ENCODE measurements at regions not wholly inside any gene's neighbourhood (a gene's known extent, or its start where the extent isn't known, plus 50 kb on each side); places are given as distances from the start of the nearest gene placed in this dataset.

DNA sequence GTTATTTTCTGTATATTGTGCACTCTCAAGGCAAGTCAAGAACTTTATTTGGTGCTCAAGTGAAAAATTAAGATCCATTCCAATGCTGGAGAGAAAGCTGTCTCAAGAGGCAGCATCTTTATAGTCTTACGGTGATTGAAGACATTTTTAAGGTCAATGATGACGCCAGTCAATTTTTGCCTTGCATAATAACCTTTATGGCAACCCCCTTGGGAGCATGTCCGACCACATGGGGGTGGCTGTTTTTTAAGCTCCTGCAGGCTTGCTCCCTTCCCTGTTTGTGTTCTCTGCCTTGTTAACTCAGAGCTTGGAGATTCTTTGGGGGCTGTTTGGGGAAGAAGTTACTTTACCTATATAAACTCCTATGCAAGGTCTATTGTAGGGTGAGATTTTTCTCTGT, 109.6 kb upstream of the FERMT1 start:
- Mint-ChIP-seq H3K36me3 (no peaks in the 10 kb centered on the region), H3K4me3 (no peak overlapping the region), H3K4me1 (no peaks in the 10 kb centered on the region), H3K27ac (no peak overlapping the region), H3K9me3 (no peaks in the 10 kb centered on the region), H3K27me3 (ENCODE audit: low read depth) (peaks cover 28% of the 10 kb centered on the region)
- DNase-seq (ENCODE audit: low spot score in 2 of 2, unreplicated experiment in 2 of 2): no peak
- TF ChIP-seq, protein P1, sequence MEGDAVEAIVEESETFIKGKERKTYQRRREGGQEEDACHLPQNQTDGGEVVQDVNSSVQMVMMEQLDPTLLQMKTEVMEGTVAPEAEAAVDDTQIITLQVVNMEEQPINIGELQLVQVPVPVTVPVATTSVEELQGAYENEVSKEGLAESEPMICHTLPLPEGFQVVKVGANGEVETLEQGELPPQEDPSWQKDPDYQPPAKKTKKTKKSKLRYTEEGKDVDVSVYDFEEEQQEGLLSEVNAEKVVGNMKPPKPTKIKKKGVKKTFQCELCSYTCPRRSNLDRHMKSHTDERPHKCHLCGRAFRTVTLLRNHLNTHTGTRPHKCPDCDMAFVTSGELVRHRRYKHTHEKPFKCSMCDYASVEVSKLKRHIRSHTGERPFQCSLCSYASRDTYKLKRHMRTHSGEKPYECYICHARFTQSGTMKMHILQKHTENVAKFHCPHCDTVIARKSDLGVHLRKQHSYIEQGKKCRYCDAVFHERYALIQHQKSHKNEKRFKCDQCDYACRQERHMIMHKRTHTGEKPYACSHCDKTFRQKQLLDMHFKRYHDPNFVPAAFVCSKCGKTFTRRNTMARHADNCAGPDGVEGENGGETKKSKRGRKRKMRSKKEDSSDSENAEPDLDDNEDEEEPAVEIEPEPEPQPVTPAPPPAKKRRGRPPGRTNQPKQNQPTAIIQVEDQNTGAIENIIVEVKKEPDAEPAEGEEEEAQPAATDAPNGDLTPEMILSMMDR (IDR thresholded peaks at IDR 0.05; ENCODE audit: unreplicated experiment): no peak

GRCh38 chr20:6231556-6231955, 108.7 kb upstream of the FERMT1 start:
- no peak for DNase-seq (ENCODE audit: low spot score in 2 of 2, unreplicated experiment in 2 of 2)
- no peak overlapping the region for H3K27ac Mint-ChIP-seq
- H3K36me3 Mint-ChIP-seq: no peaks in the 10 kb centered on the region
- no peaks in the 10 kb centered on the region for H3K9me3 Mint-ChIP-seq
- TF ChIP-seq, protein P1 (IDR thresholded peaks at IDR 0.05; ENCODE audit: unreplicated experiment): no peak
- peaks cover 29% of the 10 kb centered on the region for H3K27me3 Mint-ChIP-seq (ENCODE audit: low read depth)
- peaks cover 4% of the 10 kb centered on the region for H3K4me1 Mint-ChIP-seq
- no peak overlapping the region for H3K4me3 Mint-ChIP-seq

- Mint-ChIP-seq H3K36me3 (peaks cover 3% of the 10 kb centered on the region), H3K9me3 (peaks cover 8% of the 10 kb centered on the region), H3K4me3 (no peak overlapping the region), H3K27ac (no peak overlapping the region), H3K4me1 (peaks cover 4% of the 10 kb centered on the region), H3K27me3 (ENCODE audit: low read depth) (peaks cover 11% of the 10 kb centered on the region)
- no peak for DNase-seq (ENCODE audit: low spot score in 2 of 2, unreplicated experiment in 2 of 2)
- TF ChIP-seq, protein P1 (IDR thresholded peaks at IDR 0.05; ENCODE audit: unreplicated experiment): no peak
Observed at GRCh38 chr20:6228302-6228843, 105.5 kb upstream of the FERMT1 start.

- no peak for DNase-seq (ENCODE audit: low spot score in 2 of 2, unreplicated experiment in 2 of 2)
- Mint-ChIP-seq H3K4me1 (no peaks in the 10 kb centered on the region), H3K9me3 (peaks cover 15% of the 10 kb centered on the region), H3K27ac (no peak overlapping the region), H3K4me3 (no peak overlapping the region), H3K27me3 (ENCODE audit: low read depth) (peaks cover 41% of the 10 kb centered on the region), H3K36me3 (no peaks in the 10 kb centered on the region)
- TF ChIP-seq, protein P1 (IDR thresholded peaks at IDR 0.05; ENCODE audit: unreplicated experiment): no peak
Observed at GRCh38 chr20:6213311-6213710, 90.5 kb upstream of the FERMT1 start.

- Mint-ChIP-seq H3K4me3 (no peak overlapping the region), H3K36me3 (no peaks in the 10 kb centered on the region), H3K4me1 (no peaks in the 10 kb centered on the region), H3K27me3 (ENCODE audit: low read depth) (peaks cover 39% of the 10 kb centered on the region), H3K9me3 (peaks cover 15% of the 10 kb centered on the region), H3K27ac (no peak overlapping the region)
- DNase-seq (ENCODE audit: low spot score in 2 of 2, unreplicated experiment in 2 of 2): no peak
- TF ChIP-seq, protein P1 (IDR thresholded peaks at IDR 0.05; ENCODE audit: unreplicated experiment): no peak
Observed at GRCh38 chr20:6212903-6213302, 90.1 kb upstream of the FERMT1 start.

GRCh38 chr20:6209093-6209492, 86.3 kb upstream of the FERMT1 start:
- TF ChIP-seq, protein P1 (IDR thresholded peaks at IDR 0.05; ENCODE audit: unreplicated experiment): no peak
- Mint-ChIP-seq H3K4me1 (no peaks in the 10 kb centered on the region), H3K4me3 (no peak overlapping the region), H3K27ac (no peak overlapping the region), H3K9me3 (peaks cover 27% of the 10 kb centered on the region), H3K27me3 (ENCODE audit: low read depth) (peaks cover 26% of the 10 kb centered on the region), H3K36me3 (no peaks in the 10 kb centered on the region)
- DNase-seq (ENCODE audit: low spot score in 2 of 2, unreplicated experiment in 2 of 2): no peak
